ENCODE measurements at regions not wholly inside any gene's neighbourhood (a gene's known extent, or its start where the extent isn't known, plus 50 kb on each side); places are given as distances from the start of the nearest gene placed in this dataset.

- intact Hi-C loops (cut with DNase I): no loop called here
- DNase-seq: no peak
- WGBS, 2 donors: 85 to 88% methylated on average over 19 to 21 of the region's 22 CpGs
- peaks cover 0 to 22% of the 10 kb centered on the region in 2 donors for H3K4me1 ChIP-seq
- H3K27ac ChIP-seq: no peak overlapping the region
- H3K9me3 ChIP-seq: no peaks in the 10 kb centered on the region
- H3K27me3 ChIP-seq: no peaks in the 10 kb centered on the region
- H3K4me3 ChIP-seq (replicated peaks in 1 of 3): no peak overlapping the region
- no peaks in the 10 kb centered on the region for H3K36me3 ChIP-seq
- no peak for TF ChIP-seq CTCF (IDR thresholded peaks at IDR 0.05)
- no peak for TF ChIP-seq POLR2A (IDR thresholded peaks at IDR 0.05)
These were observed 64.1 kb upstream of the GPC1 start for GRCh38 chr2:240371129-240372000.

GRCh38 chr2:240372101-240372500 lies 63.4 kb upstream of the GPC1 start:
- 62 to 83% methylated on average over 4 of the region's 5 CpGs for WGBS, 2 donors
- no peak for DNase-seq
- TF ChIP-seq POLR2A (IDR thresholded peaks at IDR 0.05): no peak
- intact Hi-C loops (cut with DNase I): no loop called here
- no peaks in the 10 kb centered on the region for H3K9me3 ChIP-seq
- no peak overlapping the region for H3K4me3 ChIP-seq (replicated peaks in 1 of 3)
- no peaks in the 10 kb centered on the region for H3K27me3 ChIP-seq
- H3K27ac ChIP-seq: no peak overlapping the region
- H3K36me3 ChIP-seq: no peaks in the 10 kb centered on the region
- H3K4me1 ChIP-seq: peaks cover 0 to 22% of the 10 kb centered on the region in 2 donors

- no peak for DNase-seq
- no peak for TF ChIP-seq CTCF (IDR thresholded peaks at IDR 0.05)
- TF ChIP-seq POLR2A (IDR thresholded peaks at IDR 0.05): no peak
- Histone ChIP-seq H3K4me3 (replicated peaks in 1 of 3) (no peak overlapping the region), H3K27ac (no peak overlapping the region), H3K4me1 (peaks cover 0 to 20% of the 10 kb centered on the region in 2 donors), H3K36me3 (no peaks in the 10 kb centered on the region), H3K9me3 (no peaks in the 10 kb centered on the region), H3K27me3 (no peaks in the 10 kb centered on the region)
- intact Hi-C loops (cut with DNase I): no loop called here
- 89 to 96% methylated on average over 8 to 16 of the region's 20 CpGs for WGBS, 2 donors
These were observed 62.1 kb upstream of the GPC1 start for GRCh38 chr2:240373289-240373885.

GRCh38 chr2:240374085-240374907 lies 61.2 kb upstream of the GPC1 start:
- DNase-seq: no peak
- Histone ChIP-seq H3K4me3 (replicated peaks in 1 of 3) (no peak overlapping the region), H3K27ac (no peak overlapping the region), H3K27me3 (no peaks in the 10 kb centered on the region), H3K36me3 (no peaks in the 10 kb centered on the region), H3K9me3 (no peaks in the 10 kb centered on the region), H3K4me1 (peaks cover 0 to 11% of the 10 kb centered on the region in 2 donors)
- intact Hi-C loops (cut with DNase I): no loop called here
- 63 to 69% methylated on average over 13 to 14 of the region's 22 CpGs for WGBS, 2 donors
- TF ChIP-seq CTCF (IDR thresholded peaks at IDR 0.05) (no peak), POLR2A (IDR thresholded peaks at IDR 0.05) (no peak)

- no peak for DNase-seq
- 94 to 95% methylated on average over 24 to 26 of the region's 28 CpGs for WGBS, 2 donors
- TF ChIP-seq CTCF (IDR thresholded peaks at IDR 0.05) (no peak), POLR2A (IDR thresholded peaks at IDR 0.05) (no peak)
- no peak overlapping the region for H3K4me3 ChIP-seq (replicated peaks in 1 of 3)
- H3K36me3 ChIP-seq: no peaks in the 10 kb centered on the region
- H3K27me3 ChIP-seq: no peaks in the 10 kb centered on the region
- intact Hi-C loops (cut with DNase I): no loop called here
- no peak overlapping the region for H3K27ac ChIP-seq
- H3K4me1 ChIP-seq: peaks cover 0 to 2% of the 10 kb centered on the region in 2 donors
- H3K9me3 ChIP-seq: no peaks in the 10 kb centered on the region
These were observed 60.3 kb upstream of the GPC1 start for GRCh38 chr2:240375024-240375645.
